Nephron progenitor cell (in vitro differentiated cells): ENCODE measurements at regions not wholly inside any gene's neighbourhood (a gene's known extent, or its start where the extent isn't known, plus 50 kb on each side); places are given as distances from the start of the nearest gene placed in this dataset.

Experiments used
- DNase-seq: peaks from one replicate; pipeline ENCODE4 v3.0.0; 2021
- H3K27ac Mint-ChIP-seq: 2 replicates; pipeline ENCODE4 v1.8.0; 2021; ENCODE audit warnings: mild to moderate bottlenecking, moderate library complexity, mixed read lengths
- H3K27me3 Mint-ChIP-seq: 2 replicates; pipeline ENCODE4 v1.8.0; 2021; ENCODE audit warnings: mild to moderate bottlenecking, low read depth, mixed read lengths; ENCODE audit not compliant: poor library complexity
- H3K36me3 Mint-ChIP-seq: 2 replicates; pipeline ENCODE4 v1.8.0; 2021; ENCODE audit warnings: low read depth, mixed read lengths
- H3K4me1 Mint-ChIP-seq: 2 replicates; pipeline ENCODE4 v1.8.0; 2021; ENCODE audit warnings: mixed read lengths
- H3K4me3 Mint-ChIP-seq: 2 replicates; pipeline ENCODE4 v1.8.0; 2021; ENCODE audit warnings: mild to moderate bottlenecking, moderate library complexity, mixed read lengths
- H3K9me3 Mint-ChIP-seq: 2 replicates; pipeline ENCODE4 v1.8.0; 2021; ENCODE audit warnings: mild to moderate bottlenecking, moderate library complexity, mixed read lengths
- TF ChIP-seq, protein P1 (sequence below): fragments of 200-600 bp; sonication (generic); IDR thresholded peaks from 2 replicates; pipeline ENCODE4 v1.5.0; 2021; ENCODE audit warnings: antibody characterized with exemption

- Mint-ChIP-seq H3K4me3 (no peak overlapping the region), H3K27ac (peak overlapping the region; percentile 90), H3K27me3 (peaks cover 4% of the 10 kb centered on the region), H3K9me3 (peaks cover 29% of the 10 kb centered on the region), H3K4me1 (peaks cover 39% of the 10 kb centered on the region), H3K36me3 (peaks cover 19% of the 10 kb centered on the region)
- TF ChIP-seq, protein P1, sequence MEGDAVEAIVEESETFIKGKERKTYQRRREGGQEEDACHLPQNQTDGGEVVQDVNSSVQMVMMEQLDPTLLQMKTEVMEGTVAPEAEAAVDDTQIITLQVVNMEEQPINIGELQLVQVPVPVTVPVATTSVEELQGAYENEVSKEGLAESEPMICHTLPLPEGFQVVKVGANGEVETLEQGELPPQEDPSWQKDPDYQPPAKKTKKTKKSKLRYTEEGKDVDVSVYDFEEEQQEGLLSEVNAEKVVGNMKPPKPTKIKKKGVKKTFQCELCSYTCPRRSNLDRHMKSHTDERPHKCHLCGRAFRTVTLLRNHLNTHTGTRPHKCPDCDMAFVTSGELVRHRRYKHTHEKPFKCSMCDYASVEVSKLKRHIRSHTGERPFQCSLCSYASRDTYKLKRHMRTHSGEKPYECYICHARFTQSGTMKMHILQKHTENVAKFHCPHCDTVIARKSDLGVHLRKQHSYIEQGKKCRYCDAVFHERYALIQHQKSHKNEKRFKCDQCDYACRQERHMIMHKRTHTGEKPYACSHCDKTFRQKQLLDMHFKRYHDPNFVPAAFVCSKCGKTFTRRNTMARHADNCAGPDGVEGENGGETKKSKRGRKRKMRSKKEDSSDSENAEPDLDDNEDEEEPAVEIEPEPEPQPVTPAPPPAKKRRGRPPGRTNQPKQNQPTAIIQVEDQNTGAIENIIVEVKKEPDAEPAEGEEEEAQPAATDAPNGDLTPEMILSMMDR, result no peak
- no peak for DNase-seq
Observed at GRCh38 chr10:121113911-121114310, 262.7 kb downstream of the WDR11 start.

- TF ChIP-seq, protein P1, result no peak
- peaks cover 19% of the 10 kb centered on the region for H3K36me3 Mint-ChIP-seq
Observed at GRCh38 chr10:121115154-121115553, 264.0 kb downstream of the WDR11 start.

DNA sequence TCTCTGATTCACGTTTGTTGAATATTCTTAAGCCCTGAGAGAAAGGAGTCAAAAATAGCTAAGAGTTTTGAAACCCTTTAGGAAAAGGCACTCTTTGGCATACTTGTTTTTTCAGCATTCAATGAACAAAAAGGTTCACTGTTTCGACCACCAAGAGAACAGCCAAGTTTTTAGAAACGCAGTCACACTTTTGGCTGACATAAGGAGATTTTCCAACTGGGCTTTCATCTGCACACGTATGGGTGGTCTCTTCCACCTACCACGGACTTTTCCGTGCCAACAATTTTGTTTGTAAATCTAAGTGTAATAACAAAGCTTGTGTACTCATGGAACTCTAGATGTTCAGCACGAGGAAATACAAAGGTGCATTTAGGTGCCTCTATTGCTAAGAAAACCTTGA lies 270.3 kb downstream of the WDR11 start:
- Mint-ChIP-seq H3K9me3 (peaks cover 23% of the 10 kb centered on the region), H3K4me3 (no peak overlapping the region), H3K4me1 (peaks cover 32% of the 10 kb centered on the region), H3K27ac (no peak overlapping the region), H3K36me3 (peaks cover 6% of the 10 kb centered on the region), H3K27me3 (peaks cover 7% of the 10 kb centered on the region)
- no peak for DNase-seq
- TF ChIP-seq, protein P1, result no peak

More at GRCh38 chr10:121115154-121115553, 264.0 kb downstream of the WDR11 start:
- Mint-ChIP-seq H3K4me3 (no peak overlapping the region), H3K27ac (no peak overlapping the region), H3K4me1 (peaks cover 47% of the 10 kb centered on the region), H3K27me3 (peaks cover 4% of the 10 kb centered on the region), H3K9me3 (peaks cover 29% of the 10 kb centered on the region)
- DNase-seq, result no peak

GRCh38 chr10:121127151-121127906 lies 276.2 kb downstream of the WDR11 start:
- no peak overlapping the region for H3K4me3 Mint-ChIP-seq
- no peak for DNase-seq
- TF ChIP-seq, protein P1, result no peak
- peaks cover 10% of the 10 kb centered on the region for H3K9me3 Mint-ChIP-seq
- H3K36me3 Mint-ChIP-seq, result peaks cover 4% of the 10 kb centered on the region
- H3K27ac Mint-ChIP-seq, result no peak overlapping the region
- H3K27me3 Mint-ChIP-seq, result peaks cover 19% of the 10 kb centered on the region
- peaks cover 29% of the 10 kb centered on the region for H3K4me1 Mint-ChIP-seq

- peaks cover 29% of the 10 kb centered on the region for H3K4me1 Mint-ChIP-seq
- DNase-seq, result no peak
- H3K36me3 Mint-ChIP-seq, result peaks cover 1% of the 10 kb centered on the region
- no peak overlapping the region for H3K4me3 Mint-ChIP-seq
- H3K9me3 Mint-ChIP-seq, result peaks cover 3% of the 10 kb centered on the region
- H3K27me3 Mint-ChIP-seq, result peaks cover 18% of the 10 kb centered on the region
- TF ChIP-seq, protein P1, result no peak
- no peak overlapping the region for H3K27ac Mint-ChIP-seq
Observed at GRCh38 chr10:121128164-121128563, 277.0 kb downstream of the WDR11 start.

DNA sequence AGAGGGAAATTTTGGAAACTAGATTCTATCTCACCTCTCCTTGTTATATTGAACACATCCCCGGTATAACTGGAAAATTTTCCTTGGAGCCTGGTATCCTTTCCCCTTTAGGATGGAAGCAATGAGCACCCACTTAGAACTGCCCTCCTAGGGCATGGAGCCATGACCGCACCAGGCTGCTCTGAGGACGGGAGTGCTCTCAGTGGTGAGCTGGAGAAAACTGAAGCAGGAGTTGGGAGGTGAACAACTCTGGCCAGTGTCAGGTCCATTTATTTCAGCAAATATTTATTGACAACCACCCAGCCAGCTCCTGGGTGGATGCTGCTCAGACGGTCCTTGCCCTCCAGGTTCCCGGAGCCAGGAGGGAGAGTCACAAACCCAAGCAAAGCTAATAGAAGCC lies 278.1 kb downstream of the WDR11 start:
- peaks cover 22% of the 10 kb centered on the region for H3K27me3 Mint-ChIP-seq
- no peaks in the 10 kb centered on the region for H3K36me3 Mint-ChIP-seq
- H3K9me3 Mint-ChIP-seq, result no peaks in the 10 kb centered on the region
- TF ChIP-seq, protein P1, result no peak
- no peak for DNase-seq
- no peak overlapping the region for H3K4me3 Mint-ChIP-seq
- H3K27ac Mint-ChIP-seq, result no peak overlapping the region
- H3K4me1 Mint-ChIP-seq, result peaks cover 29% of the 10 kb centered on the region
